Spleen (tissue), 7 donors: ENCODE measurements at regions not wholly inside any gene's neighbourhood (a gene's known extent, or its start where the extent isn't known, plus 50 kb on each side); places are given as distances from the start of the nearest gene placed in this dataset.

Experiments
- POLR2A ChIP-seq, 3 donors: fragments of 450-650 bp; IDR thresholded peaks; one replicate each; pipeline ENCODE4 v1.5.1; 2017; ENCODE audit warnings: antibody characterized with exemption in 3 of 3, mild to moderate bottlenecking in 1 of 3
- POLR2AphosphoS5 ChIP-seq, 3 donors: sonication (generic); formaldehyde crosslinking; IDR thresholded peaks; one replicate each; pipeline ENCODE4 v1.5.1; 2017; ENCODE audit warnings: antibody characterized with exemption in 3 of 3
- TF ChIP-seq, protein P1 (sequence below), 11 experiments: fragments of 200-600 bp in 7 of 11; fragments of 450-650 bp in 4 of 11; sonication (generic) in 4 of 11; IDR thresholded peaks in 8 of 11; conservative IDR thresholded peaks in 3 of 11; 1 replicate in 7 of 11; 2 replicates in 4 of 11; pipeline versions ENCODE4 v1.4.0 to v1.8.0; 2016 to 2021; ENCODE audit warnings: antibody characterized with exemption in 11 of 11, inconsistent platforms in 4 of 11, mild to moderate bottlenecking in 1 of 11
- donor health status: DM: no; HTN: no; CAD: no; lungs with moderate emphysema.
- donor health status: DM: no; HTN: no; CAD: no.
- donor health status: DM: no; HTN: no; CAD: no.

DNA sequence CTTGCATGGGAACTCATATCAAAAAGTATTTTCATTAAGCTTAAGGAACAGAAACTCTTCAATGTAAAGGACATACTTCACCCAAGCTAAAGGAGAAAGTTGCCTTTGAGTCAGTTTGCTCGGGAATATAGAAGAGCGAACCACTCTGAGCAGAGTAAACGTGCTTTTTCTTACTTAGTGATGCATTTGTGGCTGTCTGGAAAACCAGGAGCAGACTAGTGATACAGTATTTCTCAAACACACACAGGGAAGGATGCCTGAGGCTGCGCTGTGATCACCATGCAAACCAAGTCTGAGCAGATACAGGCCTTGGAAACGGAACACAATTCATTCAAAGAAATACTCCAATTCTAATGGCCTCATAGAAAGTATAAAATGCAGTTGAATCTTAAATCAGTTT lies 121.0 kb upstream of the CDIN1 start:
- TF ChIP-seq POLR2A (IDR thresholded peaks at IDR 0.05) (no peak), POLR2AphosphoS5 (IDR thresholded peaks at IDR 0.05) (no peak)
- TF ChIP-seq, protein P1, sequence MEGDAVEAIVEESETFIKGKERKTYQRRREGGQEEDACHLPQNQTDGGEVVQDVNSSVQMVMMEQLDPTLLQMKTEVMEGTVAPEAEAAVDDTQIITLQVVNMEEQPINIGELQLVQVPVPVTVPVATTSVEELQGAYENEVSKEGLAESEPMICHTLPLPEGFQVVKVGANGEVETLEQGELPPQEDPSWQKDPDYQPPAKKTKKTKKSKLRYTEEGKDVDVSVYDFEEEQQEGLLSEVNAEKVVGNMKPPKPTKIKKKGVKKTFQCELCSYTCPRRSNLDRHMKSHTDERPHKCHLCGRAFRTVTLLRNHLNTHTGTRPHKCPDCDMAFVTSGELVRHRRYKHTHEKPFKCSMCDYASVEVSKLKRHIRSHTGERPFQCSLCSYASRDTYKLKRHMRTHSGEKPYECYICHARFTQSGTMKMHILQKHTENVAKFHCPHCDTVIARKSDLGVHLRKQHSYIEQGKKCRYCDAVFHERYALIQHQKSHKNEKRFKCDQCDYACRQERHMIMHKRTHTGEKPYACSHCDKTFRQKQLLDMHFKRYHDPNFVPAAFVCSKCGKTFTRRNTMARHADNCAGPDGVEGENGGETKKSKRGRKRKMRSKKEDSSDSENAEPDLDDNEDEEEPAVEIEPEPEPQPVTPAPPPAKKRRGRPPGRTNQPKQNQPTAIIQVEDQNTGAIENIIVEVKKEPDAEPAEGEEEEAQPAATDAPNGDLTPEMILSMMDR (IDR thresholded peaks at IDR 0.05 in 8 of 11, conservative IDR thresholded peaks at IDR 0.05 in 3 of 11), result no peak
